Calu3 (cell line): ENCODE measurements at regions not wholly inside any gene's neighbourhood (a gene's known extent, or its start where the extent isn't known, plus 50 kb on each side); places are given as distances from the start of the nearest gene placed in this dataset.
"Not testable (repeated sequence)": the region's sequence is repeated elsewhere in the genome, so short reads cannot be mapped to it uniquely, and the experiment has no call there.

Experiments used
- BruUV-seq: library from RNA; stranded (reverse); fragments of 400-500 nt; replicated peaks from 2 replicates; lab custom pipeline; 2021; lab: Mats Ljungman, UMichigan
- CTCF ChIA-PET: fragments of 300-600 bp; sonication (Branson Sonifier 250); formaldehyde crosslinking; loops from one replicate; lab custom pipeline; 2022; ENCODE audit warnings: antibody characterized with exemption; lab: Charles Lee
- DNase-seq: peaks from one replicate; pipeline ENCODE4 v3.0.0; 2022
- H3K27ac Mint-ChIP-seq: one replicate; pipeline ENCODE4 v1.8.0; 2022; ENCODE audit warnings: mixed read lengths; ENCODE audit not compliant: unreplicated experiment
- H3K27me3 Mint-ChIP-seq: one replicate; pipeline ENCODE4 v1.8.0; 2022; ENCODE audit warnings: mixed read lengths; ENCODE audit not compliant: unreplicated experiment
- H3K36me3 Mint-ChIP-seq: one replicate; pipeline ENCODE4 v1.8.0; 2022; ENCODE audit warnings: mild to moderate bottlenecking, moderate library complexity, mixed read lengths; ENCODE audit not compliant: insufficient read depth, unreplicated experiment
- H3K4me1 Mint-ChIP-seq: one replicate; pipeline ENCODE4 v1.8.0; 2022; ENCODE audit warnings: mild to moderate bottlenecking, low read depth, mixed read lengths; ENCODE audit not compliant: unreplicated experiment
- H3K4me3 Mint-ChIP-seq: one replicate; pipeline ENCODE4 v1.8.0; 2022; ENCODE audit warnings: mild to moderate bottlenecking, low read depth, moderate library complexity, mixed read lengths; ENCODE audit not compliant: unreplicated experiment
- H3K9me3 Mint-ChIP-seq: one replicate; pipeline ENCODE4 v1.8.0; 2022; ENCODE audit warnings: low read depth, mixed read lengths; ENCODE audit not compliant: unreplicated experiment
- intact Hi-C: fragments of 100-400 bp; cut with micrococcal nuclease; formaldehyde crosslinking; loops from one replicate; pipeline ENCODE4 v1.10.0; 2022; ENCODE audit not compliant: unreplicated experiment
- TF ChIP-seq, protein P1 (sequence below): fragments of 200-600 bp; IDR thresholded peaks from one replicate; pipeline ENCODE4 v1.8.0; 2022; ENCODE audit warnings: antibody characterized with exemption; ENCODE audit not compliant: unreplicated experiment

DNA sequence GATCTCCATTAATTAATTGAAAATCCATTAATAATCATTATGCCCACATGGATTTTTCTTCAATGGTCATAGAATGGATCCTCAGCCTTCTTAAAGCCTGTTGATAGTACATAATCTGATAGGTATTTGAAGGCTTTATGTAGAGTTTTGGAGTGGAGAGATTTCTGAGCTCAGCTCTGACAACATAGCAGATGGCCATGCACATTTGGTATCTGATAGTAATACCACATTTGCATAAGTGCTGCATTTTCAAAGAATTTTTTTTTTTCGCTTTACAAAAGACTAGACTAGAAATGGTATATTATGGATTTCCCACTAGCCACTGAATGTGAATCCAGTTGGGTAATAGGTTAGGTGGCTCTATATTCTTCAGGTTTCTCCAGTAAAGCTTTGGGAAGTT lies 440.6 kb downstream of the FGF13 start:
- Mint-ChIP-seq H3K9me3 (peaks cover 8% of the 10 kb centered on the region), H3K27ac (no peak overlapping the region), H3K27me3 (no peaks in the 10 kb centered on the region), H3K36me3 (no peaks in the 10 kb centered on the region), H3K4me3 (no peak overlapping the region), H3K4me1 (no peaks in the 10 kb centered on the region)
- no peak for DNase-seq
- intact Hi-C loops: no loop called here
- CTCF ChIA-PET: no interaction called here
- BruUV-seq: no TSS peak
- TF ChIP-seq, protein P1, sequence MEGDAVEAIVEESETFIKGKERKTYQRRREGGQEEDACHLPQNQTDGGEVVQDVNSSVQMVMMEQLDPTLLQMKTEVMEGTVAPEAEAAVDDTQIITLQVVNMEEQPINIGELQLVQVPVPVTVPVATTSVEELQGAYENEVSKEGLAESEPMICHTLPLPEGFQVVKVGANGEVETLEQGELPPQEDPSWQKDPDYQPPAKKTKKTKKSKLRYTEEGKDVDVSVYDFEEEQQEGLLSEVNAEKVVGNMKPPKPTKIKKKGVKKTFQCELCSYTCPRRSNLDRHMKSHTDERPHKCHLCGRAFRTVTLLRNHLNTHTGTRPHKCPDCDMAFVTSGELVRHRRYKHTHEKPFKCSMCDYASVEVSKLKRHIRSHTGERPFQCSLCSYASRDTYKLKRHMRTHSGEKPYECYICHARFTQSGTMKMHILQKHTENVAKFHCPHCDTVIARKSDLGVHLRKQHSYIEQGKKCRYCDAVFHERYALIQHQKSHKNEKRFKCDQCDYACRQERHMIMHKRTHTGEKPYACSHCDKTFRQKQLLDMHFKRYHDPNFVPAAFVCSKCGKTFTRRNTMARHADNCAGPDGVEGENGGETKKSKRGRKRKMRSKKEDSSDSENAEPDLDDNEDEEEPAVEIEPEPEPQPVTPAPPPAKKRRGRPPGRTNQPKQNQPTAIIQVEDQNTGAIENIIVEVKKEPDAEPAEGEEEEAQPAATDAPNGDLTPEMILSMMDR: no peak

DNA sequence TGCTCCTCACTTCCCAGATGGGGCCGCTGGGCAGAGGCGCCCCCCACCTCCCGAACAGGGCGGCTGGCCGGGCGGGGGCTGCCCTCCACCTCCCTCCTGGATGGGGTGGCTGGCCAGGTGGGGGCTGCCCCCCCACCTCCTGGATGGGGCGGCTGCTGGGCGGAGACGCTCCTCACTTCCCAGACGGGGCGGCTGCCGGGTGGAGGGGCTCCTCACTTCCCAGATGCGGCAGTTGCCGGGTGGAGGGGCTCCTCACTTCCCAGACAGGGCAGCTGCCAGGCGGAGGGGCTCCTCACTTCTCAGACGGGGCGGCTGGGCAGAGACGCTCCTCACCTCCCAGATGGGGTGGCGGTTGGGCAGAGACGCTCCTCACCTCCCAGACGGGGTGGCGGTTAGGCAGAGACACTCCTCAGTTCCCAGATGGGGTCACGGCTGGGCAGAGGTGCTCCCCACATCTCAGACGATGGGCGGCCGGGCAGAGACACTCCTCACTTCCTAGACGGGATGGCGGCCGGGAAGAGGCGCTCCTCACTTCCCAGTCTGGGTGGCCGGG lies 428.8 kb downstream of the FGF13 start:
- not testable (repeated sequence) for BruUV-seq, H3K4me3 Mint-ChIP-seq

DNA sequence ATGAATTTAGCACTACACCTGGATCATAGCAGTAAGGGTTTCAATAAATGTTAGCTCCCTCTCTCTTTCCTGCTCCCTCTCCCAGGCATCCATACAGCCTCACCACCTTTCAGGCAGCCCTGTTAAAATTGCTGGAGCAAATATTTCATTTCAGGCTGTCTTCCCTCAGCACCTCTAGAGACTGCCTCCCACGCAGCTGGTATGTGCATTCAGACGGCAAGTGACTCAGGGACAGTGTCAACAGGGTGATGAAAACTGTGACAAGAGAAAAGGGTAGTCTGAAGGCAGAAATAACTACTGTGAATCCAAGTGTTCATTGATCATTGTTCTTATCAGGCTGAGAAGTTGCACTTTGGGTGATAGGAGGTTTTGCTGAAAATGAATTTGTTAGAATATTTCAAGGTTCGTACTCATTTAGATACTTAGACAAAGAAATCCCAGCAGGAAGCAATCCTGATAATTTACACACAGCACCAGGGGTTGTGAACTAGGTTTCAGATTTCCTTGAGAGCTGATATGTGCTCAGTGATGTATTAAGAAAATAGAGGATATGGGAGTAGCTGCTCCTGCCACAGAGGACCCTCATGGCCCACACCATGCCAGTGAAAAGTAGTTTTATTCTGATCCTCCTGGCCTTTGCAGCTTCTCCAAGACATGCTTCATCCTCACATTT lies 424.2 kb downstream of the FGF13 start:
- H3K27me3 Mint-ChIP-seq: no peaks in the 10 kb centered on the region
- no TSS peak for BruUV-seq
- no peak overlapping the region for H3K27ac Mint-ChIP-seq
- intact Hi-C loops: no loop called here
- DNase-seq: no peak
- H3K9me3 Mint-ChIP-seq: no peaks in the 10 kb centered on the region
- no peak overlapping the region for H3K4me3 Mint-ChIP-seq
- CTCF ChIA-PET: no interaction called here
- H3K4me1 Mint-ChIP-seq: no peaks in the 10 kb centered on the region
- TF ChIP-seq, protein P1: no peak
- H3K36me3 Mint-ChIP-seq: no peaks in the 10 kb centered on the region

More for the DNA sequence above, 428.8 kb downstream of the FGF13 start:
- H3K36me3 Mint-ChIP-seq, H3K9me3 Mint-ChIP-seq, H3K4me1 Mint-ChIP-seq, H3K27ac Mint-ChIP-seq, CTCF ChIA-PET, DNase-seq, H3K27me3 Mint-ChIP-seq, intact Hi-C loops: not testable (repeated sequence)

DNA sequence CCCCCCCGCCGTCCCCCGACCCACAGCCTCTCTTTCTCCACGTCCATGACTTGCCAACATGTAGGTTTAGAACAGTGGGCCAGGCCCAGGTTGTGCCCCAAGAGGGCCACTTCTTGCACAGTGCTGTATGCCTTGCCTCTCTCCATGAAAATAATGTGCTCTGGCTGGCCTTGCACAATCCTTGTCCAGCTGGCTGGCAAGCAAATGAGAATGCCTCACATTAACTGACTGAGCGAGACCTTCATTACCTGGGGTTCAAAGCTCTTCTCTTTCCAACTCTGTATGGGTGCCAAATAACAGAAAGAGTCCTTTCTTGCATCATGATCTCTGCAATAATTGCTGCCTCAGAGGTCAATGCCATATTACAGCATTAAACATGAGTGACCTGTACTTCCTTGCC lies 416.6 kb downstream of the FGF13 start:
- peaks cover 6% of the 10 kb centered on the region for H3K9me3 Mint-ChIP-seq
- H3K27ac Mint-ChIP-seq: no peak overlapping the region
- no peaks in the 10 kb centered on the region for H3K27me3 Mint-ChIP-seq
- CTCF ChIA-PET: no interaction called here
- TF ChIP-seq, protein P1: no peak
- H3K4me1 Mint-ChIP-seq: no peaks in the 10 kb centered on the region
- intact Hi-C loops: loop anchor here (10.0 kb wide), 1 partner anchor 450 kb away; no protein-coding TSS in a partner anchor
- no peak for DNase-seq
- no TSS peak for BruUV-seq
- H3K36me3 Mint-ChIP-seq: no peaks in the 10 kb centered on the region
- no peak overlapping the region for H3K4me3 Mint-ChIP-seq

DNA sequence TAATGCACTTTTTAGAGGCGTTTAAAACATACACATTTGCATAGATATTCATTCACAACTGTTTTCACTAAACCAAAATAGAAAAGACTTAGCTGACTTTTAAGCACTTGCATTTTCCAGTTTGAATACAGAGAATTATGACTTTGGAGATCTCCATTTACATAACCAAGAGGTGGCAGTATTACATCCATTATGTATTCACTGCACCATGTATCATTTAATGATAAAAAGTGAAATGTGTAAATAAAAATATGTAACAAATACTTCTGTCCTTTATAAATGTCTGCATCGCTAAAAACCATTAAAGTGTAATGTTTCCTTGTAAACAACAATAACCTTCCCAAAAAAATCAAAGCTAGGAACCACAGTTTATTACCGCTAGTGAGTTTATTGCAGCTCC lies 413.2 kb downstream of the FGF13 start:
- CTCF ChIA-PET: no interaction called here
- TF ChIP-seq, protein P1: no peak
- no peak overlapping the region for H3K27ac Mint-ChIP-seq
- no peaks in the 10 kb centered on the region for H3K4me1 Mint-ChIP-seq
- no peaks in the 10 kb centered on the region for H3K27me3 Mint-ChIP-seq
- H3K36me3 Mint-ChIP-seq: no peaks in the 10 kb centered on the region
- DNase-seq: no peak
- peaks cover 6% of the 10 kb centered on the region for H3K9me3 Mint-ChIP-seq
- BruUV-seq: no TSS peak
- no peak overlapping the region for H3K4me3 Mint-ChIP-seq
- intact Hi-C loops: loop anchor here (10.0 kb wide), 1 partner anchor 447 kb away; no protein-coding TSS in a partner anchor
